GM19467 (cell line): ENCODE measurements at regions not wholly inside any gene's neighbourhood (a gene's known extent, or its start where the extent isn't known, plus 50 kb on each side); places are given as distances from the start of the nearest gene placed in this dataset.

Experiments
- ATAC-seq: cut with Tn5 transposase; IDR thresholded peaks from one replicate; pipeline ENCODE4 v1.9.1; 2021; ENCODE audit warnings: mild to moderate bottlenecking, moderate library complexity; ENCODE audit not compliant: unreplicated experiment

DNA sequence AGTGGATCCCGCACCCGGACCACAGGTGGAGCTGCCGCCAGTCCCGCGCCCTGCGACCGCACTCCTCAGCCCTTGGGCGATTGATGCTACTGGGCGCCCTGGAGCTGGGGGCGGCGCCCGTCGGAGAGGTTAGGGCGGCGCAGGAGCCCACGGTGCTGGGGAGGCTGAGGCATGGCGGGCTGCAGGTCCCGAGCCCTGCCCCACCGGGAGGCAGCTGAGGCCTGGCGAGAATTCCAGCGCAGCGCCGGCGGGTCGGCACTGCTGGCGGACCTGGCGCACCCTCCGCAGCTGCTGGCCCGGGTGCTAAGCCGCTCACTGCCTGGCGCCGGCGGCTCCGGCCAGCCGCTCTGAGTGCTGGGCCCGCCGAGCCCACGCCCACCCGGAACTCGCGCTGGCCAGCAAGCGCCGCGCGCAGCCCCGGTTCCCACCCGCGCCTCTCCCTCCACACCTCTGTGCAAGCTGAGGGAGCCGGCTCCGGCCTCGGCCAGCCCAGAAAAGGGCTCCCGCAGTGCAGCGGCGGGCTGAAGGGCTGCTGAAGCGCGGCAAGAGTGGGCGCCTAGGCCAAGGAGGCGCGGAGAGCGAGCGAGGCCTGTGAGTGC, 1256.5 kb downstream of the STIM2 start:
- no peak for ATAC-seq

- no peak for ATAC-seq
Observed at GRCh38 chr4:28146191-28146590, 1285.5 kb downstream of the STIM2 start.

GRCh38 chr4:28148221-28148620, 1287.6 kb downstream of the STIM2 start:
- ATAC-seq, result no peak

- ATAC-seq, result no peak
Observed at GRCh38 chr4:28149762-28150161, 1289.1 kb downstream of the STIM2 start.

- ATAC-seq, result no peak
Observed at GRCh38 chr4:28151314-28151713, 1290.7 kb downstream of the STIM2 start.

GRCh38 chr4:28167411-28167810, 1306.8 kb downstream of the STIM2 start:
- no peak for ATAC-seq

DNA sequence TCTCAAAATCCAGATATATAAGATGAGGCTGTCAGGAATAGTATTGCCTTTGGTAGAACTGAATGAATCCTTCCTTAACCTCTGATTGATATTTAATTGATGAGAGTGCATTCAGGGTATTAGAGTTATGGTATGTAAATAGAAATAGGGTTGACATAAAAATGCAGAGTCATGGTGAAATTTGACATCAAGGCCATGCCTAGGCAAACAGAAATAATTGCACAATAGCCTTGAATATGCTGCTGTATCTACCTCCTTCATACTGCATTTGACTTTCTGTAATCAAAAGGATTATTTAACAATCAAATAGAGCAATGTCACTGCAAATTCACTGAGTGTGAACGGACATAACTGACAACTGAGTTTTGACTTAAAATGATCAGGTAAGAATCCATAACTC, 1316.3 kb downstream of the STIM2 start:
- ATAC-seq, result no peak

DNA sequence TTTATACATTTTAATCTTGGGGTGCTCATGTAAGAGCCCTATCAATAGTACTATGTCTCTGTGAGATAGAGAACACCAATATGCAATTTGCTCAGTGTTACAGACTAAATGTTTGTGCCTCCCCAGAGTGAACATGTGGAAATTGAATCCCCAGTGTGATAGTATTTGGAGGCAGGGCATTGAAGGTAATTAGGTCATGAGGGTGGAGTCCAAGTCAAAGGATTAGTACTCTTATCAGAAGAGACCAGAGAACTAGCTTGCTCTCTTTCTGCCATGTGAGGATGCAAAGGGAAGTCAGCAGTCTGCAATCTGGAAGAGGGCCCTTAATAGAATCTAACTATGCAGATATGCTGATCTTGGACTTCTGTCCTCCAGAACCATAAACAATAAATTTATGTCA, 1317.0 kb downstream of the STIM2 start:
- no peak for ATAC-seq

GRCh38 chr4:28179126-28179525, 1318.5 kb downstream of the STIM2 start:
- ATAC-seq, result no peak

GRCh38 chr4:28209371-28209924, 1348.8 kb downstream of the STIM2 start:
- ATAC-seq, result no peak

- no peak for ATAC-seq
Observed at GRCh38 chr4:28211676-28212470, 1351.2 kb downstream of the STIM2 start.

DNA sequence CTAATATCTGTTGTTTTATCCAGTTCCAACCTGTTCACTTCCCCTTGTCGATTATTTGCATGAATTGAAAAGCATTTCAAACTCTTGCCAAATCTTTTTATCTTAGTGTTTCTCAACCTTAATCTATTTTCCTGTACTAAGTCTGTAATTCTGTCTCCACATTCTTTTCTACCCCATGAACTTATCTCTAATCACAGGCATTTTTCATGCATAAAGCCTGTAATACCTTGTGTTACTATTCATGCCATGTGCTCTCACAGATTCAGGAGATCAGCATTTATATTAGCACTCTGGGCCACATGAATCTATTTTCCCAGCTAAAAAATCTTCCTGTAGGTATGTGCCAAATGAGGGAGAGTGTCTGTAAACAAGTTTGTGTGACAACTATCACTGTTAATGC, 1360.9 kb downstream of the STIM2 start:
- ATAC-seq, result no peak

DNA sequence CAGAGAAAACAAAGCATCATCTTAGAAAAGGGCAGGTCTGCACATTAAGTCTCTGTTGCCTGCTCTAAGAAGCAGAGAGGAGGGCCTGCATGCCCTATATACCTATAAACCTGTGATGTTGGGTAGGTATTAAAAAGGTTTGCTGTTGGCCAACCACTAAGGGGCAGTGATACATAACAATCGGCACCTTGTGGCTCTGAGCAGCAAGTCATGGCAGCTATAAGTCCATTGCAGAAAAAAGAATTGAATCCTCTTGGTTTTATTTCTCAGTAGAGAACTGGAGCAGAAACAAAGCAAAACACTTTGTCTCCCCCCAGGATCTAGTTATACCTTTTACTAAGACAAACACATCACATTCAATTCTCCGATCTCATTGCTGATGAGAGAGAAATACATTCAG, 1364.4 kb downstream of the STIM2 start:
- no peak for ATAC-seq

DNA sequence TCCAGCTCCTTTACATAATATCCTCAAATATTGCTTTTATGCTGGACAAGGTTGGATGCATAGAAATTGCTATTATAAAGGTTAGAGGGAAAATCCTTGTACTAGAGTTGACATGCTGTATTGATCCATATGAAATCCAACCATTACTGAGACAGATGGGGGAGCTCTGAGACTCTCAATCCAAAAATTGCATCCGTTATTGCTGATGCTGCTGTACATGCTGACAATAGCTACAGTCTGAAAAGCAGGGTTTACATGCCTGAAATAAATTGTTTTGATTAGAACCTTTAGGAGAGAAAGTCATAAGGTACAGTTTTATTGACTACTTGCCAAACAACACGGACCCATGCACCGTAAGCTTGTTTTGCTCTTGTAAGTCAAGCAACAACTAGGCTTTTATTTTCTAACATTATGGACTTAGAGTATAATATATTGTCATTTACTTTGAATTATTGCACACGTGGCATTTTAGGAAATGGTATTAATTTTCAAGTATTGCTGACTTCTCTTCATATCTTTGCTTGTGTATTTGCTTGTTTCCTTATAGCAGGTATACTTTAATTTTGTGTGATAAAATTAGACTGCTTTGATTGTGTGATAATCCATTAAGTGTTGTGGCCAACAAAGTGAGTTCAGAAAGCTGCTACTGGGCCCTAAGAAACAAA, 1365.2 kb downstream of the STIM2 start:
- no peak for ATAC-seq

GRCh38 chr4:28226962-28227361, 1366.3 kb downstream of the STIM2 start:
- ATAC-seq, result no peak

DNA sequence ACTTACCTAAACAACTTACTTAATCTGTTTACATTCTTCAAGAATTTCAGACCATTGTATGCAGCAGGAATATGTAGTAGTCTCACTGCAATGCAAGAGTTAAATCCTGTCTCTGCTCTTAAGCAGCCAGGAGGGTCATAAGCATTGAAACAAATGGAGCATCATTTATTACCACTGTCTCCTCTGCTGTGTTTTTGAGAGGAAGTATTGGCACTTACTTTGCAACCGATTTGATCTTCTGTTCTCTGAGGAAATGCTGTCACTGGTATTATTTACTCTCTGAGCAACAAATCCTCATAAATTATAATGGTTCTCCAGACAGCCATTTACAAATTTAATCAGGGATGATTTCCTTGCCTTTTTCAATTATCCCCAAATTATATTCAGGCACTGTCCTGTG, 1367.1 kb downstream of the STIM2 start:
- ATAC-seq, result no peak

- ATAC-seq, result no peak
Observed at GRCh38 chr4:28228561-28229491, 1368.2 kb downstream of the STIM2 start.

DNA sequence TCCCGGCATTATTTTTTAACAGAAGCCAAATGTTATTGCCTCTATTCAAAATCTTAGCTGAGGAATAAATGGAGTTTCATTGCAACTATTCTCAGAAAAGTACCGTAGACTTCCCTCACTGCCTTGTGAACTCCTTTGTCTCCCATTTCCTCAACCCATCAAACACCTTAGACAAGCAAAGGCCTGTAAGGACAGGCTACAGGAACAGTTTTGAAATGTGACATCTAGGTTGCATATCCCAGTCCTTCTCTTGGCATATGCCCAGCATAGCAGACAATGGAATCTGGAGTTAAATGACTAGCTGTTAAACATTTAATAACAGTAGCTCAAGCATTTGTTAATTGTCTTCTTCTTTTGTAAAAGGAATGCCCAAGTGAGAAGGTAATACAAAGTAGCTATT, 1371.7 kb downstream of the STIM2 start:
- no peak for ATAC-seq

DNA sequence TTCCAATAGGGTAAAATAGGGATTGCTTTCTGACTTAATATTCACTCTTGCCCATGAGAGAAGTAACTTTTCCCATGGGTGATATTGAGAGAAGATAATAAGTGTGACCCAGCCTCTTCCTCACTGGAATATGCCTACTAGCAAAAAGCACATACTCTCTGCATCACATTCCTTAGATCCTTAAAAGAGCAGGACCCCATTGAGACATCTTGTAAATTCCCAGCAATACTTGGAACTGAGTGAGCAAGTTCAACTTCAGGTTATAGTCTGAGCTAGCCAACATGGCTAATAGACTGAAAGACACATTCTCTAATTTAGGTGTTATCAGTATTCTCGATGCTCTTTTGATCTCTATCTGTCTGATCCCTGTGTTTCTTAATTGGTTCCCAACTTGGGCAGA, 1372.3 kb downstream of the STIM2 start:
- ATAC-seq, result no peak

- no peak for ATAC-seq
Observed at GRCh38 chr4:28233724-28234123, 1373.1 kb downstream of the STIM2 start.

GRCh38 chr4:28238876-28239275, 1378.2 kb downstream of the STIM2 start:
- ATAC-seq, result no peak
